ENCODE measurements at regions not wholly inside any gene's neighbourhood (a gene's known extent, or its start where the extent isn't known, plus 50 kb on each side); places are given as distances from the start of the nearest gene placed in this dataset.

DNA sequence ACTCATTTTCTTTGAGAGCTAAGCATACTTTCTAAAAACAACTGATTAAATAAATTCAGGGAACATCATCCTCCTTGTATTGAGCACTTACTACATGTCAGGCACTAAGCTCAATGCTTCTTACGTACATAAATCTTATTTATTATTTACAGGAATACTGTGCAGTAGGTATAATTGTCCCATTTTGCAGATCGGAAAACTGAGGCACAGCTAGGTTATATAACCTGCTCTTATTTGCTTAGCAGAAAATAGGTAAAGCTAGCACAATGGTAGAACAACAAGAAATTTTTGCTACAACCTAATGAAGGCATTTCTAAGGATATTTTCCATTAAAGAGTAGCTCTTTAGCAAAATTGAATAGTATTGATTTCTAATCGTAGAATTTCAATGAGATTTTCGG is 168.7 kb upstream of the KCNJ16 start:
- DNase-seq, result no peak

DNA sequence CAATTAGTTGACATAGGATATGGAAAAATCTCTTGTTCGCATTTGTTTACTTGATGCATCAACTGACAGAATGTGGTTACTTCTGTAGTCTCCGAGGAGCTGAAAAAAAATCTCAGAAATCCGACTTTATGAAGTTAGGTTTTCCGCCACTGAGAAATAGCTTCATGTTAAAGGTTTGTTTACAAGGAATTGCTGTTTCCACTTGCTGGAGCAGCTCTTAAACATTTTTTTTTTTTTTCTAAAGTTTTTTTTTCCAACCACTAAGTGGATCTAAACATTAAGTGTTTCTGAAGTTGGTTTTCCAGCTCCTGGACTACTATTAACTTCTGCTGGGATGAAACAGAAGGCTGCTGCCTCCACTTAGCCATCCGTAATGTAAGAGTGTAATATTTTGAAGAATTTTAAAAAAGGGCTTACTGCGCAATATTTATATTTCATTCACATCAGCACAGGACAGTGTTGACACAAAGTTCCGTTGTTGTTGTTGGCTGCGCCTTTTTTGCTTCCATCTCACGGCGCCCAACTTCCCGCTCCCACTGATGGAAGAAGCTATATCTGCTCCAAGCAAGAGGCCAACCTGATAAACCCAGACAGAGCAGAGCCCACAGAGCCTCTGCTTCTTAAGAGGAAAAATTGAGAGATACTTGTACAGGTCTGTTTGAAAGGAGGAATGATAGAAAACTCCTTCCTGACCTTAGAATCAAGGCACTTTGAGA is 167.7 kb upstream of the KCNJ16 start:
- DNase-seq, result no peak

DNA sequence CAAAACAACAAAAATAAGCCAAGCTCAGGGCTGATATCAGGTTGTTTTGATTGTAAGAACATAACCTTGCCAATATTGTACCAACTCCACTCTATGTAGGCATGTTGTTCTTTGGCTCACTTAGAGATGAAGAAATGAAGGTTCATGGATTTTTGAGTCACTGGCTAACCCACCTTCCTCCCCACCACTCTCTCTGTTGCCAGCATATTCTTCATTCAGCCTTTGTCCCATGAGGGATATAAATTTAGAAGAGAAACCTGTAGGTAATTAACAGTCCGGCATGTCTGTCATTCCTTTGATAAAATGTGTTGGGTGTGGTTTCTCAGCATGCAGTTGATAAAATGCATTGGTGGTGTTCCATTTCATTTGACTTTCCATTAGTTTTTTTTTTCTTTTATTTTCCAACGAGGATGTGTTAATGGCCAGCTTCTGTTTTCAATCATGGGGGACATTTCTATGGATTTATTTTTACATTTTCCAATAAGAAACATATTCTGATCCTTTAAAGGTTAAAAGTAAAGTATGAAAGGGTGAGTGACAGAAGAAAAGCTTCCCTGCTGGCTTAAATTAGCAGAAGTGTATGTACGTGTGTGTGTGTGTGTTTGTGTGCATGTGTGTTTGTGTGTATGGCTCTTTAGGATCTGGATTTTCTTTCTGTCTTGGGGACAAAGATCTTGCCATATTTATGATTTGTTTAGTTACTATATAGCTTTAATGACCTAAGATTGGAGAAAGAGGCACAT is 166.2 kb upstream of the KCNJ16 start:
- DNase-seq, result peak; percentile 62

DNA sequence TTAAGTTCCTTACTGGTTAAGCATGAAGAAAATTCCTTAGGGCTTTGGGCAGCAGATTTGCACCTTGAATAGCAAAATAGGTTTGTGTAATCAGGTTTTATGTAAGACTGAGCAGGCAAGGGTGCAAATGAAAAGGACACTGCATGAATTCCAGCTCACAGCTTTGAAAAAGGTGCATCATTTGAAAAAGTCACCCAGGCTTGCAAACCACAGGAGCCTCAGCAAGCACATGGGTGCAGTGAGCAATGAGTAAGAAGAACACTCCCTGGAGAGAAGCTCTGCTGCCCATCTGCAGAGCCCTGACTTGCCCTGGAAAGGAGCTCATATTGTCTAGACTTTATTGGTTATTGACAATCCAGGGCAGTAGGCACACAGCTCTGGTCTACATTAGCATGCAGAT is 165.6 kb upstream of the KCNJ16 start:
- DNase-seq, result no peak

DNA sequence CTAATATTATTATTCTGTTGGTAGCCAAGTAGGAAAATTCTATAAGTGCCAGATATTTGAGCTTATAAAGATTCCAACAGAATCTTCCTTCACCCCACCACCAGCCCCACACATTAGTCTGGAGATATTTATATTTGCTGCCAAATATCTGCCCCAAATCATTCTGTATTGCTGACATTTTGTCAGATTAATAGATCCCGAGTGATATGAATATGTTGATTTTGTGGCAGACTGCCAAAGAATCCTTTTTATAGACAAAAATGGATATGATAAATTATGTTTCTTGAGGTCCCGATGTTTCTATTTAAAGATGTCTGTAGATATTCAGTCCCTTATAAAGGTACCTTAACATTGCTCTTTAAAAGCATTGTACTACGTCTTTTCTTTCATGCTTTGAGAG is 162.2 kb upstream of the KCNJ16 start:
- DNase-seq, result peak; percentile 24

DNA sequence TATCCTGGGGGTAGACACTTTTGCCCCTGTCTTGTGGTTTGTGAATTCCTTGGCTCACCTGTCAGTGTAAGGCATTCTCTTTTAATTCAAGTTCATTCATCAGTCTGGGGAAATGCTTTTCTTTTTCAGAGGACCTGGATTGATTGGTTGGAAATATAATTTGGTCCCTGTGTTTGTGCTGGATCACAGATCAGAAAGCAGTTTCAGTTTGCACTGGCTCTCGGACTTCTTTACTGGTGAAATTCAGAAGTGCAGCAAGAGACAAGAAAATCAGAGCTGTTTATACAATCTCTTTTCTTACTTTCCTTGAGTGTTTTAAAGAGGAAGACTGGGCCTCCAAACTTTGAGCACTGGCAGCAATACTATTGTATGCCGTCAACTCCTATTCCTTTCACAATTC is 161.8 kb upstream of the KCNJ16 start:
- peak; percentile 8 for DNase-seq

DNA sequence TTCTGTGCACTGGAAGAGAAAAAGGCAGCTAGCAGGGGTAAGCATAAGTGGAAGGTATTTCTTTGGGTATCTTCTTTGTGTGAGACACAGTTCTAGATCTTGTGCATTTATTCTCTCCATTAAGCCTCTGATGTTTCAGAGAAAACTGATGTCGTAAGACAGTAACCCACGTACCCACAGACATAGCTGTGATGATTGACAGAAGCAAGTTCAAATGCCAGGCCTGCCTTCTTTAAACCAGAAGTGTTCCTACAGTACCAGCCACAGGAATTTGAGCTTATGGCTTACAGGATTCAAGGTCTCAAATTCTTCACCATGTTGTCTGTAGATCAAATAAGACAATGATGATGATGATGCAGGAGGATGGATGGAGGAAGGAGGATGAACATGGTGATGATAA is 161.4 kb upstream of the KCNJ16 start:
- DNase-seq, result no peak

DNA sequence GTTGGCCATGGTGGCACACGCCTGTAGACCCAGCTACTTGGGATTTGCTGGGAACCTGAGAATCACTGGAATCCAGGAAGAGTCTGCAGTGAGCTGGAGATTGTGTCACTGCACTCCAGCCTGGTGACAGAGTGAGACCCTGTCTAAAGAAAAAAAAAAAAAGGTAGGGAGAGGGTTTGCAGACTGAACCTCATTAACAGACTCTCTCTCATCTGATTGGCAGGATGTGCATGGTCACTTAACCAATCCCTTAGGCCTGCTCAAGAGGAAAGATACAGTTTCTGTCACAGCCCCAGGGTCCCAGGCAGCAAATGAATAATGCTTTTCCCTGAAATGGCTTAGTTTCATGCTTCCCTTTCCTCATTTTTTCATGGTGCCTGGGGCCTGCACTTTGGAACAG is 160.5 kb upstream of the KCNJ16 start:
- DNase-seq, result no peak

DNA sequence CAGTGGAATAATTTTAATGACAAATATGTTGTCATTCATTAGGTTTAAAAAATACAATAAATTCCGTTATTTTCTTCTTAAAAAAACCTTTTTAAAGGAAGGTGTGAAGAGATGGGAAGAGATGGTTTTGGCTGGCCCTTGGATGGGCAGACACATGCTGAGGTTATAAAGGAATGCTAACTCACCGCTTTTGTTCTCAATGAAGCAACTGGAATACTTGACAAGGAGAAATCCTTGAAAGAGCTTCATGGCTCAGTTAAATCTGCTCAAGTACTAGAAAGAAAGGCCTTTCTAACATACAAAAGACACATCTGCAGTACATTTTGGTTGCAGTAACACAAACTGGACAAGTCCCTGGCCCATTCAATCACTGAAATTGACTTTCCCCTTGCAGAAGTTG is 158.3 kb upstream of the KCNJ16 start:
- no peak for DNase-seq

DNA sequence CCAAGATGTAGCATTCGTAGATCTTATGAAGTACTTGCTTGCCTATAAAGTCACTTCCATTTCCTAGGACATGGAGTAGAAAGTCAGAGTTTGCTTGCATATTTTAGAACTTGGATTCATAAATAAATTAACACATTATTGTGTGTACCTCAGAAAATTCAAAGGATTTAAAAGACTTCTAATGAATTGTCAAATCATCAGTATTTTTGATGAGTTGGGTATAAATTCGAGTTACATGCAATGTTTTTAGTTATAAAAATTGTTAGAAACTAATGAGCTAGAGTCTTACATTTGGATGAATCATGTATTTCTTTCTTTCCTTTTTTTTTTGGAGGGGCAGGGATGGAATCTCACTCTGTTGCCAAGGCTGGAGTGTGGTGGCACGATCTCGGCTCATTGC is 156.9 kb upstream of the KCNJ16 start:
- DNase-seq, result no peak

DNA sequence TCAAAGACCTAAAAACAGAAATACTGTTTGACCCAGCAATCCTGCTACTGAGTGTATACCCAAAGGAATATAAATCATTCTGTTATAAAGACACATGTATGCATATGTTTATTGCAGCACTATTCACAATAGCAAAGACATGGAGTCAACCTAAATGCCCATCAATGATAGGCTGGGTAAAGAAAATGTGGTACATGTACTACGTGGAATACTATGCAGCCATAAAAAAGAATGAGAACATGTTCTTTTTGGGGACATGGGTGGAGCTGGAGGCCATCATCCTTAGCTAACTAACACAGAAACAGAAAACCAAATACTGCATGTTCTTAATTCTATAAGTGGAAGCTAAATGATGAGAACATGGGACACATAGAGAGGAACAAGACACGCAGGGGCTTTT is 155.2 kb upstream of the KCNJ16 start:
- no peak for DNase-seq

DNA sequence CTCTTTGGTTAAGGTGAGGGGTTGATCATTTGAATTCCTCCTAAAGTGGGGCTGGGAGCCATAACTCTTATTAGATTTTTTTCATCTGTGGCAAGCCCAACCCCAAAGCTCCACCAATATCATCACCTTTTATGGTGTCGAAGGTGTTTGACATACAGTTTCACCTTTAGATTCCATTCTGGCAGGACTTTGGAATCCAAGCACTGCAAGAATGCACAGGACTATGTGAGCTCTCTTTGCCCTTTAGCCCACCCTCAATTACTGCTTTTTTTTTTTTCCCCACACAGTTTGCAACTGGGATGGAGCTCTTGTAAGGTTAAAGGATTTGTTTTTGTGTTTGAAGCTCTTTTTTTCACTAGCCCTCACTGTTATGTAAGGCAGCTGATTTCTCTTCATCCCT is 154.0 kb upstream of the KCNJ16 start:
- DNase-seq, result no peak

DNA sequence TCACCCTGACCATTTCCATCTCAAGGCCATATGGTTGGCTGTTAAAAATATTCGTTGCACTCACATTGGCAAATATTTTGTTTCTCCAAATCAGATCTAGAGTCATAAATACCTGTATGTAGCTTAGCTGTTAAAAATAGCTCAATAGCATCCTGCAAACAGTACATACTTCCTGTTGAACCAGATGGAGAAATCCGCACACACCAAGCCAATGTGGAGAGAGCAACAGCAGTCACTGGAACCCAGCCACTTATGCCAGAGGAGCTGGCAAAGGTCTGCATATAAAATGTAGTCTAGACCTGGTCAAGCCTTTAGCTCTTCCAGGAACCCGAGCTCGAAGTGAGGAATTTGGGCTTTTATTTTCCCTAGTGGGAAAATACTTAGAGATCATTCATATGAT is 146.4 kb upstream of the KCNJ16 start:
- no peak for DNase-seq

DNA sequence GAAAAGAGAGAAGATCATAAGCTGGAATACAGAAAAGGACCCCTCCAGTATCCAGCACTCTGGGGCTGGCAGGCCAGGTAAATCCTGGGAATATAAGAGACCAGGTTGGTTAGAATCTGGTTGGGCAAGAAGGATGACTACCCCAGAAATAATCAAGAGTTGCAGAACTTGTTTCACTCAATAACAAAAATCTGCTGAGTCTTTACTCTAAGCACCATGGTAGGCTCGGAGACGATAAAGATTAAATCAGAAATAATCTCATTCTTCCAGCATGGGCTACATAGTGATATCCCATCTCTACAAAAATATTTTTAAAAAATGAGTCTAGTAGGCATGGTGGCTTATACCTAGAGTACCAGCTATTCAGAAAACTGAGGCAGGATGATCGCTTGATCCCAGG is 138.0 kb upstream of the KCNJ16 start:
- no peak for DNase-seq

DNA sequence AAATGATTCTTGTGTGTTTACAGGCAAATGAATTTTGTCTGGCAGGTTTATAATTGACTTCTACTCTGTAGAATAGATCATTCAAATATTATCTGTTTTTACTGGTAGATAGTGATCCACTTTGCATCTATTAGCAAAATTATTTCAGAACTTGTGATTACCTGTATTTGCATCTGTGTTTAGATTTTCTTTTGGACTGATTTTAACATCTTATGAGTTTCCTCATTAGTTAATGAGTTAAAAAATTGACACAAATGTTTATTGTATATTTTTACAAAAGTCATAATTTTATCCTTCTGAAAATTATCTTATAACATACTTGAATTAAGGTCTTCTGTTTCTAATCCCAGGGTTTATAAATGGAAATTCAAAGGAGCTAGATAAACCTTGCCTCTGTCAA is 132.0 kb upstream of the KCNJ16 start:
- DNase-seq, result no peak

DNA sequence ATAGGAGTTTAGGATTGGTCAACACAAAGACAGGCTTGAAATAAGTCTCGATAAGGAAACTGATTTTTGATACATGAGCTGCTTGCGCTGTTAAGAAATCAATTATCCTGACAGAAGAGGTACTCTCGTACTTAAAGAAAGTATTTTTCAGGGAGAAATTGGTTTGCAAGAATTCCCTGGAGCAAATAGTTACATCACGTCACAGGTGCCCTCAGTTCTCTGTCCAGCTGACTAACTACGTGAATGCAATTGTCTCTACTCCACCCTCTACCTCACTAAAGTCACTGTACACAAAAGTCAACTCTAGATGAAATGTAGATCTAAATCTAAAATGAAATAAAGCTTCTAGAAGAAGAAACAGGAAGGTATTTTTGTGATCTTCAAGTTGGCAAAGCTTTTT is 130.6 kb upstream of the KCNJ16 start:
- DNase-seq, result no peak

DNA sequence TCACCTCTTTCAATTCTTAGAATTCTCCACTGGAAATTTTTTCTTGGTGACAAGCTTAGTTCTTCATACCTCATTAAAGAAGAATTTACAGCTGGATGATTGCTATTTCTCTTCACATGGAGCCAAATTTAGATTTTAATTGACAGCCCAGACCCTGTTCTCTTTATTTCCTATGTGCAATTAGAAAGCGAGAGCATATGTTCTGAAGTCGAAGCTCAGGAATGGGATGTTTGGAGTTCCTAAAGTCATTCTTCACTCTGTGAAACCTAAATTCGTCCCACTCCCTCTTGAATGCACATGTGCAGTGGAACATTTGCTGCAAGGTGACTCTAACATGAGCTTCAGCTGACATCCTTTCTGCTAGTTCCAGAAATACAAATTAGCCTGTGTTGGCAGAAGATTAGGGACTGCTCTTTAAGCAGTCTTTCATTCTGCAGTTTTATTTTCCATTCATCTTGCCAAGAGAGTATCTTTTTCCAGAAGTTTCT is 129.3 kb upstream of the KCNJ16 start:
- peak; percentile 3 for DNase-seq

DNA sequence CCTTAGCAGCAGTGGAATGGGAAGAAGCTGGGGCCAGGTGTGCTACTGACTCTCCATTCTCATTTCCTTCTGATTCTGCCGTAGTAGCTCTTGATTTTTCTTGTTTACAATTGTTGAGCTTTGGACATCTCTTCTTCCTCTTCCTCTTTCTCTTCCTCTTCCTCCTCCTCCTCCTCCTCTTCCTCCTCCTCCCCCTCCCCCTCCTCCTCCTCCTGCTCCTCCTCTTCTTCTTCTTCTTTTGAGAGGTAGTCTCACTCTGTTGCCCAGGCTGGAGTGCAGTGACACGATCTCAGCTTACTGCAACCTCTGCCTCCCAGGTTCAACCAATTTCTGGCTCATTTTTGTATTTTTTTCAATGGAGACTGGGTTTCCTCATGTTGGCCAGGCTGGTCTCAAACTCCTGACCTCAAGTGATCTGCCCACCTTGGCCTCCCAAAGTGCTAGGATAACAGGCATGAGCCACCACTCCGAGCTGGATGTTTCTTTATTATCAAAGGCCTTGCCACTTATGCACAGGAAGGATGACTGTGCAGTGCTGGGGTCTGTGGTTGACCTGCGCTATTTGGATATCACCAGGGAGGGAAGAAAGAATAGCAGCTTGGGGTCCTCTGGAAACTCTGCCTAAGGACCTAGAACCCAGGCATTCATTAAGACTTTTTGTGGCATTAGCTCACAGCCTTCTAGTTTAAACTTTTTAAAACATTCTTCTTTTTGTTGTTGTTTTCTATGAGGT is 127.8 kb upstream of the KCNJ16 start:
- no peak for DNase-seq

DNA sequence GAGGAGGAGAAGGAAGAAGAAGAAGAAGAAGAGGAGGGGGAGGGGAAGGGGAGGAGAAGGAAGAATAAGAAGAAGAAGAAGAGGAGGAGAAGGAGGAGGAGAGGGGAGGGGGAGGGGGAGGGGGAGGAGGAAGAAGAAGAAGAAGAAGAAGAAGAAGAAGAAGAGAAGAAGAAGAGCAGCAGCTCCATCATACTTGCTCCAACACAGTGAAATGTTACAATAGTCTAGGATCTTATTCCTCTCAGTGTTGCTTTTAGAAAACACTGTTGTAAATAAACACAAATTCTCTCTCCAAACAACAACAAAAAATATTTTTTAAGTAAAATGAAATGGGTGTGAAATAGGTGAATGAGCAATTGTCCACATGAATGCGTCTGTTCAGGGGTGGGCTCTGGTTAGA is 126.6 kb upstream of the KCNJ16 start:
- DNase-seq, result no peak

DNA sequence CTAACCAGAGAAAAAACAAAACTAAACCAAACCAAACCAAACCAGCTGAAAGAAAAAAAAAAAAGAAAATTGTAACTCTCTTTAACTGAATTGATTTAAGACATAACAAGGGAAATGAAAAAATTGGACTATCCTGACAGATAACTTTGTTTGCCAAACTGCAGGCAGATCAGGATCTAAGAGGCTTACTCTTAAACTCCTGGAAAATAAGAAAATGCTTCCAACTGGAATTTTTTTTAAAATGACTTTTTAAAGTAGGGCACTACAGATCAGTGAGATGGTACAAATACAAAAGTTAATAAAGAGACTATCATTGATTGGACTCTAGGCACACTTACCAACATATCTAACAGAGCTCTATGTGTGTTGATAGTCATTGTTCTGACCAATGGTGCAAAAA is 125.5 kb upstream of the KCNJ16 start:
- no peak for DNase-seq

DNA sequence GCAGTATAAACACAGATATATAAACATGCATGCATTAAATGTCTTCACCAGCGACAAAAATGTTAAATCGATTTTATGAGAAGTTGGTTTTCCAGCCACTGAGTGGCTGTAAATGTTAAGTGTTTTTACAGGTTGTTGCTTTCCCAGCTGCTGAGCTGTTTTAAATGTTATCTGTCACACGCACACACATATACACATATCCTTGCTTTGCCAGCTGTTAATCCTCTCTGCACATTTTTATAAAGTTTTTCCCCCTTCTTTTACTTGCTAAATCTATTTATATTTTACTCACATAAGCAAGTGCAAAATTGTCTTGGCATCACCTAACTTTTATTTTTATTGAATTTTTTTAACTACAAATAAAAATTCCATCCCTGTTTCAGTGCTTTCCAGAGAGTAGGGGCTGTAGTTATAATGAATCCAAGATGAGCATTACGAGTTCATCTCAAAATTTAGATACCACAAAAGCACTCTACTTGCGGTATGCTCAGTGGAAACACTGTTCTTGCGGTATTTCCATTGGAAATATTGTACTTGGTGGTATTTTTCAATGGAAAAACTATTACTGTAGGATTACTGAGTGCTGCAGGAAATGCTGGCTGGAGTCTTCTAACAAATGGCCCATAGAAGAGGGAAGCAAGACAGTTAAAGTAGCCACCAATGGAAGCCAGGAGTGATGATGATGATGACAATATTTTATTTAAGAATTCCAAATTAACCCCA is 124.9 kb upstream of the KCNJ16 start:
- DNase-seq, result no peak

DNA sequence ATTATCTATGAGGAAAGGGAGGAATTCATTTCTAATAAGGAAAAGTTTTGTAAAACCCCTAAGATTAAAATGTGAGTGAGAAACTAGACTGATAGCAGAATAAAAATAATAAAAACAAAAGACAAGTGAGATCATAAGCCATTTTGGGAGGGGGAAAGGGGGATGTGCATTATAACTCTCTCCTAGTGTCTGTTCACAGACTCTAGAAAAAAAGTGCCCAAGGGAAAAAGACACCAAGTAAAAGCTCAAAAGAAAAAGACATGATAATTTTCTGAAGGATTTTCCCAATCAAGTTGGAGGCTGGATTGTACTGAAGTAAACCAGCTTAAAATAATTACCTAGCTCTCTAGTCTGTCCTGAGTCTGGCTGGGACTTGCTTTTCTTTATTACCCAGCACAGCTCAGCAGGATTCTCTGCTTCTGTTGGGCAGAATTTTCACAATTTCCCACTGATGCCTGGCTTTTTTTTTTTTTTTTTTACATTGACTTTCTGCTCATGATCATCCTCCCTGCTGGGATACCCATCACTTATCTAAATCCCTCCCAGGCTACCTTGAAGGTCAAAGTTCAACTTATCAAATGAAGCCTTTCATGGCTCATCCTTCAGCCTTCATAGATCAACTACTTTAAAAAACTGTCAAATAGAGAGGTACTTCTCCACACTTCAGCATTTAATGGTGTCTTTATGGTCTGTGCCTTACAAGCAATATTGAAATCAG is 124.2 kb upstream of the KCNJ16 start:
- DNase-seq, result no peak

Measured in fibroblast of skin of abdomen (primary cell).